GM12872 (cell line): ENCODE measurements at regions not wholly inside any gene's neighbourhood (a gene's known extent, or its start where the extent isn't known, plus 50 kb on each side); places are given as distances from the start of the nearest gene placed in this dataset.

Source experiments
- CTCF ChIP-seq: IDR thresholded peaks from 3 replicates; pipeline ENCODE4 v1.5.1; 2011; ENCODE audit warnings: low read depth, mild to moderate bottlenecking, low read length, moderate library complexity; ENCODE audit not compliant: insufficient read depth

GRCh38 chr18:46250084-46250811 lies 146.1 kb downstream of the HAUS1 start:
- no peak for TF ChIP-seq CTCF

- no peak for TF ChIP-seq CTCF
These were observed 146.6 kb downstream of the HAUS1 start for GRCh38 chr18:46250812-46251173.

GRCh38 chr18:46252759-46253158 lies 148.6 kb downstream of the HAUS1 start:
- no peak for TF ChIP-seq CTCF

- TF ChIP-seq CTCF = no peak
These were observed 149.3 kb downstream of the HAUS1 start for GRCh38 chr18:46253498-46253897.

- no peak for TF ChIP-seq CTCF
These were observed 151.9 kb downstream of the HAUS1 start for GRCh38 chr18:46256078-46256477.

GRCh38 chr18:46257366-46257765 lies 153.2 kb downstream of the HAUS1 start:
- no peak for TF ChIP-seq CTCF

GRCh38 chr18:46260016-46260878 lies 156.1 kb downstream of the HAUS1 start:
- TF ChIP-seq CTCF = no peak
